DOHH2 (cell line): ENCODE measurements at regions not wholly inside any gene's neighbourhood (a gene's known extent, or its start where the extent isn't known, plus 50 kb on each side); places are given as distances from the start of the nearest gene placed in this dataset.

Experiments
- CTCF ChIP-seq: fragments of 200-600 bp; sonication (generic); IDR thresholded peaks from one replicate; pipeline ENCODE4 v1.5.1; 2014; ENCODE audit warnings: antibody characterized with exemption, mild to moderate bottlenecking, low read depth, low read length; ENCODE audit not compliant: poor library complexity, severe bottlenecking
- EZH2phosphoT487 ChIP-seq: fragments of 200-600 bp; sonication (generic); IDR thresholded peaks from 2 replicates; pipeline ENCODE4 v1.6.1; 2017; ENCODE audit warnings: borderline replicate concordance, mild to moderate bottlenecking, antibody characterized with exemption, low read length, moderate library complexity, mixed read lengths

GRCh38 chr5:51109786-51110410 is 273.4 kb upstream of the ISL1 start:
- TF ChIP-seq CTCF (no peak), EZH2phosphoT487 (no peak)
